Heart right ventricle (tissue), 16 donors: ENCODE measurements at regions not wholly inside any gene's neighbourhood (a gene's known extent, or its start where the extent isn't known, plus 50 kb on each side); places are given as distances from the start of the nearest gene placed in this dataset.

Experiments used
- ATAC-seq, 8 donors: fragments of 200-7000 bp; cut with Tn5 transposase; one replicate each; pipeline ENCODE4 v1.9.1; 2020; ENCODE audit warnings: mild to moderate bottlenecking in 8 of 8, moderate library complexity in 8 of 8, moderate number of reproducible peaks in 1 of 8
- DNase-seq, 2 donors: peaks; one replicate each; pipeline ENCODE4 v3.0.0-alpha.2; 2020
- H3K27ac ChIP-seq, 10 donors: fragments of 200-600 bp; sonication (generic) in 2 of 10; one replicate each; pipeline versions ENCODE4 v1.5.0 to v1.8.0; 2020 to 2022; ENCODE audit warnings: mild to moderate bottlenecking in 3 of 10
- H3K27me3 ChIP-seq, 7 donors: fragments of 200-600 bp; one replicate each; pipeline ENCODE4 v1.8.0; 2021 to 2022; ENCODE audit warnings: mild to moderate bottlenecking in 2 of 7
- H3K36me3 ChIP-seq, 9 donors: fragments of 200-600 bp; sonication (generic) in 1 of 9; one replicate each; pipeline versions ENCODE4 v1.5.0 to v1.8.0; 2020 to 2022; ENCODE audit warnings: mild to moderate bottlenecking in 2 of 9
- H3K4me1 ChIP-seq, 9 donors: fragments of 200-600 bp; sonication (generic) in 1 of 9; one replicate each; pipeline versions ENCODE4 v1.5.0 to v1.8.0; 2020 to 2022; ENCODE audit warnings: mild to moderate bottlenecking in 4 of 9
- H3K4me3 ChIP-seq, 10 donors: fragments of 200-600 bp; sonication (generic) in 2 of 10; one replicate each; pipeline versions ENCODE4 v1.5.0 to v1.8.0; 2020 to 2022; ENCODE audit warnings: mild to moderate bottlenecking in 7 of 10, moderate library complexity in 2 of 10
- H3K9me3 ChIP-seq, 11 donors: fragments of 200-600 bp in 10 of 11; sonication (generic) in 2 of 11; one replicate each; pipeline versions ENCODE4 v1.5.0 to v1.8.0; 2013 to 2022; ENCODE audit warnings: mild to moderate bottlenecking in 2 of 11, control low read depth in 1 of 11, moderate library complexity in 1 of 11
- WGBS, 2 donors: extraction: QIAGEN DNeasy Blood & Tissue Kit; methylation state at CpG; one replicate each; pipeline ENCODE4 v1.1.7; 2013; ENCODE audit warnings: inconsistent platforms in 1 of 2; 5-methylcytosine and 5-hydroxymethylcytosine counted together
- intact Hi-C, 10 donors: fragments of 100-400 bp; cut with DNase I; formaldehyde crosslinking; loops; one replicate each; pipeline versions ENCODE4 v1.11.1 to v1.14.2; 2022
- TF ChIP-seq, protein P1 (sequence below), 9 donors: fragments of 200-600 bp; sonication (generic) in 2 of 9; IDR thresholded peaks; one replicate each; pipeline versions ENCODE4 v1.5.0 to v1.8.0; 2021 to 2022; ENCODE audit warnings: antibody characterized with exemption in 9 of 9, mild to moderate bottlenecking in 5 of 9, moderate library complexity in 1 of 9
- donor health status: Arrhythmogenic right ventricular cardiomyopathy.
- donor health status: ischemic (EF 13 %, LVEDD 7.1; RV severe dilation, severe dysfunction).
- donor health status: healthy with polysubstance abuse.
- donor health status: DM: no; HTN: yes; CAD: no.
- donor health status: DM: no; HTN: no; CAD: no.
- donor health status: ischemic (EF 25% LVEDD 6.9; RV normal size, moderate dysfunction).
- donor health status: ischemic (EF 25% LVEDD 5.7; RV mildly dilated, moderate dysfunction).
- donor health status: healthy.
- donor health status: DM: yes; HTN: yes; CAD: no.
- donor health status: Ischemic cardiomyopathy.
- donor health status: ischemic (EF 35%, LVEDD 5.7; RV mildly dilated, moderate dysfunction).
- donor health status: nonischemic (EF 11% LVEDD 7.7; RV severe dilation, severe dysfunction).
- donor health status: DM: yes; HTN: yes; CAD: no.
- donor health status: PGD.
- donor health status: ischemic (EF 29% LVEDD 5.4; RV normal size, mild dysfunction).
- donor health status: nonischemic (EF 23%, LVEDD 6.1; RV moderate dilation, normal function).

DNA sequence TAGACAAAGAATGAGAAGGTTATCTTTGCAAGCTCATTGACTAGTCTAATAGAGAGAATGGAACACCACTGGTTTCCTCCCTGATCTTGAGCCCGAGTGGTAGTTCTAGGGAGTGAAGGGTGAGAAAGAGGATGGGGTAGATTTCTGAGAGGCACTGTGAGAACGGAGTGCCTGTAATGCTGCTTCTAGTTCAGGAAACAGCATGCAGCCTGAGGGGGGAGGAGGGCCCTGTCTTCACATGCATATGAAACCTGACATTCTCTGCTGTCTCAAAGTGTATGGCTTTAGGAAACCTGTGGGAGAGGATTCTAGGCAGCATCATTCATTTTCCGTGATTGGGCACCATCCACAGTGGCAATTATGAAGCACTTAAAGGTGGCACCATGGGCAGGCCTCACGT, 259.4 kb upstream of the MAN1A1 start:
- no peak overlapping the region for H3K27ac ChIP-seq
- H3K4me3 ChIP-seq = no peak overlapping the region
- no peaks in the 10 kb centered on the region for H3K36me3 ChIP-seq
- intact Hi-C loops = no loop called here
- no peaks in the 10 kb centered on the region for H3K4me1 ChIP-seq
- DNase-seq = no peak
- H3K9me3 ChIP-seq = no peaks in the 10 kb centered on the region
- TF ChIP-seq, protein P1, sequence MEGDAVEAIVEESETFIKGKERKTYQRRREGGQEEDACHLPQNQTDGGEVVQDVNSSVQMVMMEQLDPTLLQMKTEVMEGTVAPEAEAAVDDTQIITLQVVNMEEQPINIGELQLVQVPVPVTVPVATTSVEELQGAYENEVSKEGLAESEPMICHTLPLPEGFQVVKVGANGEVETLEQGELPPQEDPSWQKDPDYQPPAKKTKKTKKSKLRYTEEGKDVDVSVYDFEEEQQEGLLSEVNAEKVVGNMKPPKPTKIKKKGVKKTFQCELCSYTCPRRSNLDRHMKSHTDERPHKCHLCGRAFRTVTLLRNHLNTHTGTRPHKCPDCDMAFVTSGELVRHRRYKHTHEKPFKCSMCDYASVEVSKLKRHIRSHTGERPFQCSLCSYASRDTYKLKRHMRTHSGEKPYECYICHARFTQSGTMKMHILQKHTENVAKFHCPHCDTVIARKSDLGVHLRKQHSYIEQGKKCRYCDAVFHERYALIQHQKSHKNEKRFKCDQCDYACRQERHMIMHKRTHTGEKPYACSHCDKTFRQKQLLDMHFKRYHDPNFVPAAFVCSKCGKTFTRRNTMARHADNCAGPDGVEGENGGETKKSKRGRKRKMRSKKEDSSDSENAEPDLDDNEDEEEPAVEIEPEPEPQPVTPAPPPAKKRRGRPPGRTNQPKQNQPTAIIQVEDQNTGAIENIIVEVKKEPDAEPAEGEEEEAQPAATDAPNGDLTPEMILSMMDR (IDR thresholded peaks at IDR 0.05) = no peak
- no peaks in the 10 kb centered on the region for H3K27me3 ChIP-seq
- 75 to 79% methylated on average over 4 of the region's 4 CpGs for WGBS, 2 donors
- ATAC-seq = no peak

DNA sequence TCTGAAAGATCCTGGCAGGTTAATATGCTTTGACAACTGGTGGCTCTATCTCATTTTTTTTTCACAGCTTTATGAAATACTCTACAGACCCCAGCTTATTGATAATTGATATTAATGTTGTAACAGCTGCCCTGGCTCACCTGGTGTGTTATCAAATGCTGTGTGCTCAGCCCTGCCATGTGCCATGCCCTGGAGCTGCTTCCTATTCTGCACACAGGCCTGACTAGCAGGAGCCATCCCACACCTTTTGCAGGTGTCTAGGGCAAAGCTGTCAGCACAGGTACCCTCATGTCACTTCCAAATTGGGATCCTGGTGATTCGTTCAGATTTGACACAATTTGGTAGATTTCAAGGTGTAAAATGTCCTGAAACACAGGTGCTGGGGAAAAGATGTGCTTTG, 254.6 kb upstream of the MAN1A1 start:
- TF ChIP-seq, protein P1 (IDR thresholded peaks at IDR 0.05) = no peak
- H3K27ac ChIP-seq = no peak overlapping the region
- ATAC-seq (no peak), DNase-seq (no peak)
- intact Hi-C loops = no loop called here
- no peaks in the 10 kb centered on the region for H3K27me3 ChIP-seq
- H3K4me3 ChIP-seq = no peak overlapping the region
- H3K9me3 ChIP-seq = no peaks in the 10 kb centered on the region
- H3K4me1 ChIP-seq = no peaks in the 10 kb centered on the region
- no peaks in the 10 kb centered on the region for H3K36me3 ChIP-seq
- 63 to 67% methylated on average over 1 of the region's 1 CpG for WGBS, 2 donors

DNA sequence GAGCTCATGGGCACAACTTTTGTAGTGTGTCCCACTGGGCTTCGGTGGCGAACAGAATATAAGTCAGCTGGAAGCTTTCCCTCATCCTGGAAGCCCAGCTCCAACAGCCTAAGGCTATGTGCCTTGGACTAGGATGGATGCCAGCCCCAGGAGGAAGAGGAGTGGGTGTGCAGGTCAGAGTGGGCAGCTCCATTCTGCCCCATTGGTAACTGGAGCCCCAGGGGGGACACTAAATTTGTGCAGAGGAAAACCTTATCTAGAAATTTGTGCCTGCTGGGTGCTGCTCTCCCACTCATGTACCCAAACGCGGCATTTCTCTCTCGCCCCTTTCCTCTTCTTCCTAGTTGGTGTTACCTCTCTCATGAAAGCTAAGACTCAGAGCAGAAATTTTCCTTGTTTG, 253.9 kb upstream of the MAN1A1 start:
- Histone ChIP-seq H3K4me1 (no peaks in the 10 kb centered on the region), H3K9me3 (no peaks in the 10 kb centered on the region), H3K27ac (no peak overlapping the region), H3K36me3 (no peaks in the 10 kb centered on the region), H3K27me3 (no peaks in the 10 kb centered on the region), H3K4me3 (no peak overlapping the region)
- TF ChIP-seq, protein P1 (IDR thresholded peaks at IDR 0.05) = no peak
- intact Hi-C loops = no loop called here
- DNase-seq (no peak), ATAC-seq (no peak)
- 85 to 95% methylated on average over 5 of the region's 5 CpGs for WGBS, 2 donors

DNA sequence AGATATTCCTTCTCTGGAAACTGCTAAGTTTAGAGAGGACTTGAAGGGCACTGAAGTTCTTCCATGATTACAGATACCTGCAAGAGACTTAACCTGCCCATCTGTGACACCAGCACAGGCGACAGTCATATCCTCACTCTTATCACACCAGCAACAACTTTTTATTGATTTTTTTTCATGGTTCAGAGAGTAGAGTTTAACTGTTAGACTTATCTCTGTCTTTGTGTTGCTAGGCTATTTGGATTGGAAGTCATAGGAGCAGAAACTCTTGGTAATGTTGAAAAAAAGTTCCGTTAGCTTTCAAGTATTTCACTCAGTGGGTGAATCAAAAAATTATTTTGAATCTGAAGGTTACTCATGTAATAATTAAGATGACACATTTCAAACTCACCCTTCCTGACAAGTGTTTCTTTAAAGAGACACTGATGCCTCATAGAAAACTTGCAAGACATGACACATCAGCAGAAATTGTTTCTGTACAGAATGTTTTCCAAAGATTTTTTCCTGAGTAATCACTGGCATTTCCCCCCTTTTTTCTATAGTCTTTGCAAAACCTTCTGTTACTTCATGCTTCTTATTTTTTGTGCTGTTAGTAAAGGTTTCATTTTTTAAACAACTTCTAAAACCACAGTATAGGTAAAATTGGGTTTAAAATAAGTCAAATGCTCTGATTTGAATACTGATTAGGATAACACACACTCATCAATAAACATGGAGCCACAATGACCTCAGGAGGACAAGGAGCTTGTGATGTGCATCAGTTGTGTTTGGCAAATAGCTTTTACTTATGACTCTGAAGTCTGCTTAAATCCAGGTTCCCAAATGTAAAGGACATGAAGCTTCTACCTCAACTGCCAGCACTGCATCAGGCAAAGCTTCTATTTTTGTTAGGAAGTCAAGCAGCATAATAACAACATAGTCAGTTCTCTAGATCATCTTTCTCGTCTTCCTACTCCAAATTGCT, 252.9 kb upstream of the MAN1A1 start:
- TF ChIP-seq, protein P1 (IDR thresholded peaks at IDR 0.05) = no peak
- 74% methylated on average over 3 of the region's 3 CpGs for WGBS, 2 donors
- DNase-seq = no peak

More for the DNA sequence above, 252.9 kb upstream of the MAN1A1 start:
- H3K27me3 ChIP-seq = no peaks in the 10 kb centered on the region
- no peak overlapping the region for H3K4me3 ChIP-seq
- no peak overlapping the region for H3K27ac ChIP-seq
- intact Hi-C loops = no loop called here
- H3K4me1 ChIP-seq = no peaks in the 10 kb centered on the region
- ATAC-seq = no peak
- no peaks in the 10 kb centered on the region for H3K9me3 ChIP-seq
- no peaks in the 10 kb centered on the region for H3K36me3 ChIP-seq
